B cell (primary cell): ENCODE measurements at regions not wholly inside any gene's neighbourhood (a gene's known extent, or its start where the extent isn't known, plus 50 kb on each side); places are given as distances from the start of the nearest gene placed in this dataset.

Experiments
- ATAC-seq: fragments of 200-7000 bp; cut with Tn5 transposase; one replicate; pipeline ENCODE4 v1.10.0; 2021; ENCODE audit warnings: low read depth, mild to moderate bottlenecking, moderate number of reproducible peaks, moderate library complexity
- CTCF ChIA-PET: fragments of 350-600 bp; sonication (Branson Sonifier 250); formaldehyde crosslinking; loops from one replicate; lab custom pipeline; 2021; ENCODE audit warnings: antibody characterized with exemption, inconsistent platforms; lab: Charles Lee
- POLR2A ChIA-PET: fragments of 350-600 bp; sonication (Branson Sonifier 250); formaldehyde crosslinking; loops from one replicate; lab custom pipeline; 2021; ENCODE audit warnings: antibody characterized with exemption; lab: Charles Lee
- DNase-seq: peaks from one replicate; pipeline ENCODE4 v3.0.0; 2013
- H2AFZ ChIP-seq: 2 replicates; pipeline ENCODE4 v1.6.1; 2012; ENCODE audit warnings: mild to moderate bottlenecking, low read depth, low read length; ENCODE audit not compliant: insufficient read depth, poor library complexity, severe bottlenecking
- H3K27ac ChIP-seq, 2 donors: 1 replicate in 1 of 2; 2 replicates in 1 of 2; pipeline ENCODE4 v1.5.1; 2012 to 2013; ENCODE audit warnings: low read length in 2 of 2, mild to moderate bottlenecking in 2 of 2, moderate library complexity in 1 of 2
- H3K27me3 ChIP-seq, 4 experiments: fragments of 200-600 bp in 1 of 4; sonication (generic) in 1 of 4; replicated peaks in 1 of 4; 1 replicate in 2 of 4; 2 replicates in 2 of 4; pipeline versions ENCODE4 v1.6.1 to v1.7.0; 2013 to 2016; ENCODE audit warnings: low read length in 3 of 4, mild to moderate bottlenecking in 2 of 4, mixed read lengths in 1 of 4, moderate library complexity in 1 of 4; ENCODE audit not compliant: insufficient read depth in 4 of 4, control insufficient read depth in 3 of 4; ENCODE audit errors: control extremely low read depth in 1 of 4
- H3K36me3 ChIP-seq, 2 experiments: replicated peaks in 1 of 2; 1 replicate in 1 of 2; 2 replicates in 1 of 2; pipeline versions ENCODE4 v1.6.1 to v1.7.1; 2013; ENCODE audit warnings: low read length in 1 of 2; ENCODE audit not compliant: insufficient read depth in 2 of 2, control insufficient read depth in 1 of 2; ENCODE audit errors: control extremely low read depth in 1 of 2, extremely low read depth in 1 of 2
- H3K4me1 ChIP-seq, 2 donors: fragments of 200-600 bp in 1 of 2; sonication (generic) in 1 of 2; 1 replicate in 1 of 2; 2 replicates in 1 of 2; pipeline versions ENCODE4 v1.5.1 to v1.6.1; 2013 to 2017; ENCODE audit warnings: low read length in 2 of 2; ENCODE audit not compliant: control insufficient read depth in 2 of 2, insufficient read depth in 2 of 2
- H3K4me2 ChIP-seq: replicated peaks from 2 replicates; pipeline ENCODE3; 2012; ENCODE audit warnings: mild to moderate bottlenecking, low read depth, low read length; ENCODE audit not compliant: poor library complexity, severe bottlenecking
- H3K4me3 ChIP-seq, 5 experiments: fragments of 200-600 bp in 1 of 5; sonication (generic) in 1 of 5; 1 replicate in 3 of 5; 2 replicates in 2 of 5; pipeline versions ENCODE4 v1.5.1 to v1.7.0; 2011 to 2016; ENCODE audit warnings: low read length in 4 of 5, mild to moderate bottlenecking in 4 of 5, low read depth in 2 of 5, control low read depth in 1 of 5, moderate library complexity in 1 of 5; ENCODE audit not compliant: insufficient read depth in 1 of 5; ENCODE audit errors: control extremely low read depth in 1 of 5, extremely low read depth in 1 of 5
- H3K79me2 ChIP-seq: fragments of 200-600 bp; sonication (generic); one replicate; pipeline ENCODE4 v1.6.0; 2016; ENCODE audit warnings: low read length; ENCODE audit not compliant: control insufficient read depth, insufficient read depth
- H3K9ac ChIP-seq: fragments of 200-600 bp; sonication (generic); 2 replicates; pipeline ENCODE4 v1.6.1; 2017; ENCODE audit warnings: mild to moderate bottlenecking, low read length, moderate library complexity
- H3K9me3 ChIP-seq, 3 donors: one replicate each; pipeline versions ENCODE4 v1.6.1 to v1.7.1; 2013; ENCODE audit warnings: low read length in 2 of 3; ENCODE audit not compliant: control insufficient read depth in 2 of 3, insufficient read depth in 1 of 3; ENCODE audit errors: control extremely low read depth in 1 of 3
- H4K20me1 ChIP-seq: 2 replicates; pipeline ENCODE4 v1.6.0; 2012; ENCODE audit warnings: mild to moderate bottlenecking, low read length; ENCODE audit not compliant: insufficient read depth, control insufficient read depth, poor library complexity, severe bottlenecking
- H3K27ac Mint-ChIP-seq: one replicate; pipeline ENCODE4 v1.8.0; 2021; ENCODE audit warnings: mixed read lengths
- H3K27me3 Mint-ChIP-seq: one replicate; pipeline ENCODE4 v1.8.0; 2021; ENCODE audit warnings: mixed read lengths
- H3K4me1 Mint-ChIP-seq: one replicate; pipeline ENCODE4 v1.8.0; 2021; ENCODE audit warnings: mixed read lengths
- H3K4me3 Mint-ChIP-seq: one replicate; pipeline ENCODE4 v1.8.0; 2021; ENCODE audit warnings: mixed read lengths
- H3K9me3 Mint-ChIP-seq: one replicate; pipeline ENCODE4 v1.8.0; 2022; ENCODE audit warnings: mixed read lengths; ENCODE audit not compliant: insufficient read depth
- EZH2 ChIP-seq: IDR thresholded peaks from 2 replicates; pipeline ENCODE4 v1.6.1; 2012; ENCODE audit warnings: borderline replicate concordance, low read depth, mild to moderate bottlenecking, moderate library complexity, low read length; ENCODE audit not compliant: insufficient read depth, poor library complexity, severe bottlenecking
- WGBS: methylation state at CpG from one replicate; pipeline ENCODE4 v1.1.5; 2013; ENCODE audit warnings: missing lambda C conversion rate; ENCODE audit not compliant: insufficient coverage; 5-methylcytosine and 5-hydroxymethylcytosine counted together
- intact Hi-C: fragments of 100-400 bp; cut with micrococcal nuclease; formaldehyde crosslinking; loops from one replicate; pipeline ENCODE4 v1.10.0; 2022
- TF ChIP-seq, protein P1 (sequence below): fragments of 200-600 bp; IDR thresholded peaks from one replicate; pipeline ENCODE4 v1.8.0; 2022; ENCODE audit warnings: antibody characterized with exemption, mild to moderate bottlenecking

- POLR2A ChIA-PET = no interaction called here
- CTCF ChIA-PET = no interaction called here
- no peak overlapping the region for H3K4me3 Mint-ChIP-seq
- no CpG with 5 or more reads among the region's 1 CpG for WGBS
- intact Hi-C loops = no loop called here
- Histone ChIP-seq H4K20me1 (no peaks in the 10 kb centered on the region), H3K4me2 (no peak overlapping the region), H3K9me3 (peaks cover 0 to 7% (median 0%) of the 10 kb centered on the region in 3 donors), H3K27ac (no peak overlapping the region), H3K36me3 (no peaks in the 10 kb centered on the region), H2AFZ (no peak overlapping the region), H3K27me3 (no peaks in the 10 kb centered on the region), H3K4me3 (no peak overlapping the region), H3K79me2 (no peaks in the 10 kb centered on the region), H3K4me1 (no peaks in the 10 kb centered on the region), H3K9ac (no peak overlapping the region)
- H3K4me1 Mint-ChIP-seq = no peaks in the 10 kb centered on the region
- DNase-seq (no peak), ATAC-seq (no peak)
- H3K9me3 Mint-ChIP-seq = peaks cover 6% of the 10 kb centered on the region
- H3K27ac Mint-ChIP-seq = no peak overlapping the region
- no peak for TF ChIP-seq EZH2
- TF ChIP-seq, protein P1, sequence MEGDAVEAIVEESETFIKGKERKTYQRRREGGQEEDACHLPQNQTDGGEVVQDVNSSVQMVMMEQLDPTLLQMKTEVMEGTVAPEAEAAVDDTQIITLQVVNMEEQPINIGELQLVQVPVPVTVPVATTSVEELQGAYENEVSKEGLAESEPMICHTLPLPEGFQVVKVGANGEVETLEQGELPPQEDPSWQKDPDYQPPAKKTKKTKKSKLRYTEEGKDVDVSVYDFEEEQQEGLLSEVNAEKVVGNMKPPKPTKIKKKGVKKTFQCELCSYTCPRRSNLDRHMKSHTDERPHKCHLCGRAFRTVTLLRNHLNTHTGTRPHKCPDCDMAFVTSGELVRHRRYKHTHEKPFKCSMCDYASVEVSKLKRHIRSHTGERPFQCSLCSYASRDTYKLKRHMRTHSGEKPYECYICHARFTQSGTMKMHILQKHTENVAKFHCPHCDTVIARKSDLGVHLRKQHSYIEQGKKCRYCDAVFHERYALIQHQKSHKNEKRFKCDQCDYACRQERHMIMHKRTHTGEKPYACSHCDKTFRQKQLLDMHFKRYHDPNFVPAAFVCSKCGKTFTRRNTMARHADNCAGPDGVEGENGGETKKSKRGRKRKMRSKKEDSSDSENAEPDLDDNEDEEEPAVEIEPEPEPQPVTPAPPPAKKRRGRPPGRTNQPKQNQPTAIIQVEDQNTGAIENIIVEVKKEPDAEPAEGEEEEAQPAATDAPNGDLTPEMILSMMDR = no peak
- no peaks in the 10 kb centered on the region for H3K27me3 Mint-ChIP-seq
Measured at GRCh38 chr5:2403296-2403695, 348.2 kb downstream of the IRX2 start.

DNA sequence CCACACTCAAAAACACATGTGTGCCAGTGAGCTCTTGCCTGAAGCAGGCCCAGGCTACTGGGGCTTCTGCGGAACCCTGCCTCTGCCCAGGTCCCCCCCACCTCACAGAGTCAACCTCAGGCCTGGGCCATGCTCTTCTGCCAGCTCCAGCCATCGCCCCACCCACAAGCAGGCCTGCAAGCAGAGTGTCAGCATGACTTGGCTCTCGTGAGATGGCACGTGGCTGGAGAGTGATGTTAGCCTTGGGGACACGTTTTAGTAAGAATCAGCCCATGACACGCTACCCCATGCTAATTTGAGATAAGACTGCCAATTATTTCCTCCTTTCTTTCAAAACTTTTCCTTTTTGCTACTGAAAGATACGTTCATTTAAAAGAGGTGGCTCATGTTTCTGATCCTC is 351.7 kb downstream of the IRX2 start:
- Histone ChIP-seq H3K4me2 (no peak overlapping the region), H3K9me3 (peaks cover 0 to 7% (median 0%) of the 10 kb centered on the region in 3 donors), H2AFZ (no peak overlapping the region), H3K27me3 (no peaks in the 10 kb centered on the region), H3K27ac (no peak overlapping the region), H3K79me2 (no peaks in the 10 kb centered on the region), H3K9ac (no peak overlapping the region), H3K36me3 (no peaks in the 10 kb centered on the region), H4K20me1 (no peaks in the 10 kb centered on the region), H3K4me1 (no peaks in the 10 kb centered on the region), H3K4me3 (no peak overlapping the region)
- intact Hi-C loops = no loop called here
- Mint-ChIP-seq H3K27me3 (no peaks in the 10 kb centered on the region), H3K4me3 (no peak overlapping the region), H3K9me3 (peaks cover under 1% of the 10 kb centered on the region), H3K27ac (no peak overlapping the region), H3K4me1 (no peaks in the 10 kb centered on the region)
- no peak for TF ChIP-seq EZH2
- TF ChIP-seq, protein P1 = no peak
- WGBS = 73% methylated on average over 4 of the region's 7 CpGs
- POLR2A ChIA-PET = no interaction called here
- ATAC-seq (no peak), DNase-seq (no peak)
- CTCF ChIA-PET = no interaction called here
